Smooth muscle cell (in vitro differentiated cells): ENCODE measurements at regions not wholly inside any gene's neighbourhood (a gene's known extent, or its start where the extent isn't known, plus 50 kb on each side); places are given as distances from the start of the nearest gene placed in this dataset.

Experiments used
- DNase-seq: peaks from one replicate; lab custom pipeline; 2025; ENCODE audit not compliant: unreplicated experiment; lab: John Stamatoyannopoulos, UW
- H2AFZ ChIP-seq: fragments of 200-600 bp; sonication (generic); 2 replicates; pipeline ENCODE4 v1.6.0; 2016; ENCODE audit warnings: antibody characterized with exemption, low read depth, mild to moderate bottlenecking
- H3F3A ChIP-seq: fragments of 200-600 bp; sonication (generic); 2 replicates; pipeline ENCODE4 v1.6.0; 2017; ENCODE audit warnings: antibody characterized with exemption, low read depth
- H3K27ac ChIP-seq: fragments of 200-600 bp; sonication (generic); 2 replicates; pipeline ENCODE4 v1.5.1; 2016; ENCODE audit warnings: low read depth, mild to moderate bottlenecking
- H3K27me3 ChIP-seq: fragments of 200-600 bp; sonication (generic); 2 replicates; pipeline ENCODE4 v1.6.1; 2016; ENCODE audit warnings: low read depth, mild to moderate bottlenecking
- H3K36me3 ChIP-seq: fragments of 200-600 bp; sonication (generic); 2 replicates; pipeline ENCODE4 v1.5.1; 2016; ENCODE audit warnings: low read depth
- H3K4me1 ChIP-seq: fragments of 200-600 bp; sonication (generic); 2 replicates; pipeline ENCODE4 v1.5.1; 2016; ENCODE audit warnings: low read depth
- H3K4me2 ChIP-seq: fragments of 200-600 bp; sonication (generic); 2 replicates; pipeline ENCODE4 v1.6.0; 2016; ENCODE audit warnings: mild to moderate bottlenecking
- H3K4me3 ChIP-seq: fragments of 200-600 bp; sonication (generic); 2 replicates; pipeline ENCODE4 v1.5.1; 2016; ENCODE audit warnings: mild to moderate bottlenecking
- H3K79me2 ChIP-seq: fragments of 200-600 bp; sonication (generic); 2 replicates; pipeline ENCODE4 v1.6.0; 2016; ENCODE audit warnings: low read depth, mild to moderate bottlenecking
- H3K9ac ChIP-seq: fragments of 200-600 bp; sonication (generic); 2 replicates; pipeline ENCODE4 v1.6.0; 2016; ENCODE audit warnings: low read depth
- H3K9me3 ChIP-seq: fragments of 200-600 bp; sonication (generic); replicated peaks from 2 replicates; pipeline ENCODE4 v1.5.1; 2016; ENCODE audit warnings: low read depth
- H4K20me1 ChIP-seq: fragments of 200-600 bp; sonication (generic); 2 replicates; pipeline ENCODE4 v1.6.0; 2016; ENCODE audit warnings: low read depth
- CTCF ChIP-seq: fragments of 200-600 bp; sonication (generic); IDR thresholded peaks from 2 replicates; pipeline ENCODE4 v1.5.1; 2017; ENCODE audit warnings: borderline replicate concordance, mild to moderate bottlenecking, antibody characterized with exemption; ENCODE audit not compliant: insufficient read depth, poor library complexity, severe bottlenecking
- WGBS: methylation state at CpG from one replicate; pipeline ENCODE4 v1.1.7; 2016; ENCODE audit warnings: low lambda C conversion rate; 5-methylcytosine and 5-hydroxymethylcytosine counted together

GRCh38 chr6:104326173-104327001 is 533.3 kb downstream of the HACE1 start:
- no peak for TF ChIP-seq CTCF
- no peak for DNase-seq
- Histone ChIP-seq H3K4me3 (no peak overlapping the region), H3K79me2 (no peaks in the 10 kb centered on the region), H4K20me1 (no peaks in the 10 kb centered on the region), H3F3A (no peaks in the 10 kb centered on the region), H3K4me2 (no peak overlapping the region), H3K27me3 (no peaks in the 10 kb centered on the region), H3K27ac (no peak overlapping the region), H3K4me1 (no peaks in the 10 kb centered on the region), H3K36me3 (no peaks in the 10 kb centered on the region), H3K9ac (no peak overlapping the region), H2AFZ (no peak overlapping the region), H3K9me3 (no peaks in the 10 kb centered on the region)
- 78% methylated on average over 7 of the region's 7 CpGs for WGBS

GRCh38 chr6:104325341-104326172 is 534.2 kb downstream of the HACE1 start:
- Histone ChIP-seq H3K9me3 (no peaks in the 10 kb centered on the region), H2AFZ (no peak overlapping the region), H3K27me3 (no peaks in the 10 kb centered on the region), H3K4me1 (no peaks in the 10 kb centered on the region), H3K79me2 (no peaks in the 10 kb centered on the region), H3K9ac (no peak overlapping the region), H3F3A (no peaks in the 10 kb centered on the region), H4K20me1 (no peaks in the 10 kb centered on the region), H3K36me3 (no peaks in the 10 kb centered on the region), H3K4me3 (no peak overlapping the region), H3K4me2 (peak overlapping the region; percentile 5), H3K27ac (no peak overlapping the region)
- peak; percentile 78 for TF ChIP-seq CTCF
- WGBS, result 33% methylated on average over 9 of the region's 9 CpGs
- no peak for DNase-seq

GRCh38 chr6:104324301-104324700 is 535.4 kb downstream of the HACE1 start:
- Histone ChIP-seq H3K9ac (no peak overlapping the region), H4K20me1 (no peaks in the 10 kb centered on the region), H3K27me3 (no peaks in the 10 kb centered on the region), H3F3A (no peaks in the 10 kb centered on the region), H2AFZ (no peak overlapping the region), H3K4me1 (no peaks in the 10 kb centered on the region), H3K4me3 (no peak overlapping the region), H3K9me3 (no peaks in the 10 kb centered on the region), H3K27ac (no peak overlapping the region), H3K36me3 (no peaks in the 10 kb centered on the region), H3K4me2 (no peak overlapping the region), H3K79me2 (no peaks in the 10 kb centered on the region)
- no peak for DNase-seq
- no peak for TF ChIP-seq CTCF
- 98% methylated on average over 1 of the region's 1 CpG for WGBS
